ENCODE measurements at regions not wholly inside any gene's neighbourhood (a gene's known extent, or its start where the extent isn't known, plus 50 kb on each side); places are given as distances from the start of the nearest gene placed in this dataset.

- no peak overlapping the region for H3K27ac Mint-ChIP-seq
- DNase-seq = no peak
- no peaks in the 10 kb centered on the region for H3K36me3 Mint-ChIP-seq (ENCODE audit: low read depth)
- H3K27me3 Mint-ChIP-seq = no peaks in the 10 kb centered on the region
- H3K4me1 Mint-ChIP-seq = no peaks in the 10 kb centered on the region
- H3K9me3 Mint-ChIP-seq = no peaks in the 10 kb centered on the region
- CTCF ChIA-PET = no interaction called here
- POLR2A ChIA-PET = no interaction called here
- no peak overlapping the region for H3K4me3 Mint-ChIP-seq
These were observed 225.2 kb upstream of the DKK2 start for GRCh38 chr4:107261241-107261874.

GRCh38 chr4:107258359-107258758, 222.2 kb upstream of the DKK2 start:
- Mint-ChIP-seq H3K27ac (no peak overlapping the region), H3K4me3 (no peak overlapping the region), H3K4me1 (no peaks in the 10 kb centered on the region), H3K9me3 (no peaks in the 10 kb centered on the region), H3K27me3 (no peaks in the 10 kb centered on the region), H3K36me3 (ENCODE audit: low read depth) (no peaks in the 10 kb centered on the region)
- ChIA-PET CTCF (no interaction called here), POLR2A (no interaction called here)
- DNase-seq = no peak

- Mint-ChIP-seq H3K4me3 (no peak overlapping the region), H3K27ac (no peak overlapping the region), H3K36me3 (ENCODE audit: low read depth) (no peaks in the 10 kb centered on the region), H3K4me1 (no peaks in the 10 kb centered on the region), H3K27me3 (no peaks in the 10 kb centered on the region), H3K9me3 (no peaks in the 10 kb centered on the region)
- no peak for DNase-seq
- CTCF ChIA-PET = no interaction called here
- POLR2A ChIA-PET = no interaction called here
These were observed 219.5 kb upstream of the DKK2 start for GRCh38 chr4:107255596-107255995.

GRCh38 chr4:107255114-107255513, 219.0 kb upstream of the DKK2 start:
- Mint-ChIP-seq H3K27me3 (no peaks in the 10 kb centered on the region), H3K9me3 (no peaks in the 10 kb centered on the region), H3K4me1 (no peaks in the 10 kb centered on the region), H3K27ac (no peak overlapping the region), H3K4me3 (no peak overlapping the region), H3K36me3 (ENCODE audit: low read depth) (no peaks in the 10 kb centered on the region)
- CTCF ChIA-PET = no interaction called here
- no peak for DNase-seq
- POLR2A ChIA-PET = no interaction called here

GRCh38 chr4:107253579-107254068, 217.5 kb upstream of the DKK2 start:
- POLR2A ChIA-PET = no interaction called here
- Mint-ChIP-seq H3K27ac (no peak overlapping the region), H3K9me3 (no peaks in the 10 kb centered on the region), H3K36me3 (ENCODE audit: low read depth) (no peaks in the 10 kb centered on the region), H3K4me1 (no peaks in the 10 kb centered on the region), H3K27me3 (no peaks in the 10 kb centered on the region), H3K4me3 (no peak overlapping the region)
- CTCF ChIA-PET = no interaction called here
- no peak for DNase-seq

- Mint-ChIP-seq H3K36me3 (ENCODE audit: low read depth) (no peaks in the 10 kb centered on the region), H3K9me3 (no peaks in the 10 kb centered on the region), H3K27ac (no peak overlapping the region), H3K4me3 (no peak overlapping the region), H3K27me3 (no peaks in the 10 kb centered on the region), H3K4me1 (no peaks in the 10 kb centered on the region)
- POLR2A ChIA-PET = no interaction called here
- CTCF ChIA-PET = no interaction called here
- DNase-seq = no peak
These were observed 217.0 kb upstream of the DKK2 start for GRCh38 chr4:107253090-107253489.

GRCh38 chr4:107252571-107252970, 216.5 kb upstream of the DKK2 start:
- H3K27ac Mint-ChIP-seq = no peak overlapping the region
- DNase-seq = no peak
- no peaks in the 10 kb centered on the region for H3K9me3 Mint-ChIP-seq
- CTCF ChIA-PET = no interaction called here
- POLR2A ChIA-PET = no interaction called here
- H3K27me3 Mint-ChIP-seq = no peaks in the 10 kb centered on the region
- no peaks in the 10 kb centered on the region for H3K36me3 Mint-ChIP-seq (ENCODE audit: low read depth)
- no peak overlapping the region for H3K4me3 Mint-ChIP-seq
- H3K4me1 Mint-ChIP-seq = no peaks in the 10 kb centered on the region

GRCh38 chr4:107248571-107248970, 212.5 kb upstream of the DKK2 start:
- Mint-ChIP-seq H3K4me1 (no peaks in the 10 kb centered on the region), H3K4me3 (no peak overlapping the region), H3K36me3 (ENCODE audit: low read depth) (no peaks in the 10 kb centered on the region), H3K27me3 (no peaks in the 10 kb centered on the region), H3K9me3 (no peaks in the 10 kb centered on the region), H3K27ac (no peak overlapping the region)
- DNase-seq = no peak
- ChIA-PET POLR2A (no interaction called here), CTCF (no interaction called here)

- Mint-ChIP-seq H3K27ac (no peak overlapping the region), H3K4me3 (no peak overlapping the region), H3K27me3 (no peaks in the 10 kb centered on the region), H3K9me3 (no peaks in the 10 kb centered on the region), H3K4me1 (no peaks in the 10 kb centered on the region), H3K36me3 (ENCODE audit: low read depth) (no peaks in the 10 kb centered on the region)
- DNase-seq = no peak
- ChIA-PET POLR2A (no interaction called here), CTCF (no interaction called here)
These were observed 211.6 kb upstream of the DKK2 start for GRCh38 chr4:107247738-107248137.

GRCh38 chr4:107246761-107247160, 210.6 kb upstream of the DKK2 start:
- Mint-ChIP-seq H3K9me3 (no peaks in the 10 kb centered on the region), H3K4me1 (no peaks in the 10 kb centered on the region), H3K36me3 (ENCODE audit: low read depth) (no peaks in the 10 kb centered on the region), H3K27me3 (no peaks in the 10 kb centered on the region), H3K4me3 (no peak overlapping the region), H3K27ac (no peak overlapping the region)
- DNase-seq = no peak
- ChIA-PET POLR2A (no interaction called here), CTCF (no interaction called here)

- ChIA-PET POLR2A (no interaction called here), CTCF (no interaction called here)
- Mint-ChIP-seq H3K9me3 (no peaks in the 10 kb centered on the region), H3K36me3 (ENCODE audit: low read depth) (no peaks in the 10 kb centered on the region), H3K4me3 (no peak overlapping the region), H3K27ac (no peak overlapping the region), H3K4me1 (no peaks in the 10 kb centered on the region), H3K27me3 (no peaks in the 10 kb centered on the region)
- DNase-seq = no peak
These were observed 207.1 kb upstream of the DKK2 start for GRCh38 chr4:107243141-107243781.

GRCh38 chr4:107220976-107221375, 184.9 kb upstream of the DKK2 start:
- DNase-seq = no peak
- Mint-ChIP-seq H3K9me3 (no peaks in the 10 kb centered on the region), H3K4me3 (no peak overlapping the region), H3K36me3 (ENCODE audit: low read depth) (no peaks in the 10 kb centered on the region), H3K27me3 (no peaks in the 10 kb centered on the region), H3K4me1 (no peaks in the 10 kb centered on the region), H3K27ac (no peak overlapping the region)
- ChIA-PET POLR2A (no interaction called here), CTCF (no interaction called here)

GRCh38 chr4:107219681-107220080, 183.6 kb upstream of the DKK2 start:
- no peak for DNase-seq
- Mint-ChIP-seq H3K9me3 (no peaks in the 10 kb centered on the region), H3K4me1 (no peaks in the 10 kb centered on the region), H3K27me3 (no peaks in the 10 kb centered on the region), H3K27ac (no peak overlapping the region), H3K36me3 (ENCODE audit: low read depth) (no peaks in the 10 kb centered on the region), H3K4me3 (no peak overlapping the region)
- CTCF ChIA-PET = no interaction called here
- POLR2A ChIA-PET = no interaction called here

- no peaks in the 10 kb centered on the region for H3K27me3 Mint-ChIP-seq
- DNase-seq = no peak
- H3K4me3 Mint-ChIP-seq = no peak overlapping the region
- ChIA-PET POLR2A (no interaction called here), CTCF (no interaction called here)
- H3K27ac Mint-ChIP-seq = no peak overlapping the region
- H3K36me3 Mint-ChIP-seq (ENCODE audit: low read depth) = no peaks in the 10 kb centered on the region
- no peaks in the 10 kb centered on the region for H3K9me3 Mint-ChIP-seq
- H3K4me1 Mint-ChIP-seq = no peaks in the 10 kb centered on the region
These were observed 180.3 kb upstream of the DKK2 start for GRCh38 chr4:107216379-107216778.

All from activated CD4-positive, alpha-beta memory T cell treated with anti-CD3 and anti-CD28 coated beads, Interleukin-2, amount 10 ng/mL, durations not matched to agents 7 days and 5 days (primary cell).